ENCODE measurements at regions not wholly inside any gene's neighbourhood (a gene's known extent, or its start where the extent isn't known, plus 50 kb on each side); places are given as distances from the start of the nearest gene placed in this dataset.
"Not testable (repeated sequence)": the region's sequence is repeated elsewhere in the genome, so short reads cannot be mapped to it uniquely, and the experiment has no call there.

DNA sequence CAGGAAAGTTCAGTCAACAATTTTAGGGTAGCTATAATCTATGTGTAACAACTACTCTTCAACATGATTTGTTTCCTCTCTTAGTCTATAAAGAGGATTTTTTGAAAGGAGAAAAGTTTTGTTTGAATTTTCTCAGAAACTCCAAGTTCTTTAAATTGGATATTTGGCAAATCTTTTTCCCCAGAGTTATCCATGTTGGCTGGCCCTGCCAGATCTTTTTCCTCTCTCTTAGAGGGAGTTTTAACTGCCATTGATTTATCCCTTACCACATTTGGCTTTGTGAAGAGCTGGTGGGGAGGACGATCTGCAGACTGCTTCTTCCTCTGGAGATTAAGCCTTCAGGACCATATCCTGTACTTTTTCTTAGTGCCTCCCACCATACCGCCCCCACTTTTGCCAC, 64.9 kb upstream of the ROPN1 start:
- no peaks in the 10 kb centered on the region for H3K9me3 Mint-ChIP-seq (ENCODE audit: unreplicated experiment)
- no peaks in the 10 kb centered on the region for H3K4me1 Mint-ChIP-seq (ENCODE audit: unreplicated experiment)
- no peak overlapping the region for H3K4me3 Mint-ChIP-seq (ENCODE audit: unreplicated experiment)
- no peak for DNase-seq (ENCODE audit: extremely low spot score, unreplicated experiment)
- peaks cover 11% of the 10 kb centered on the region for H3K27me3 Mint-ChIP-seq (ENCODE audit: unreplicated experiment)
- no peaks in the 10 kb centered on the region for H3K36me3 Mint-ChIP-seq (ENCODE audit: unreplicated experiment)
- no peak for TF ChIP-seq CTCF (IDR thresholded peaks at IDR 0.05)
- H3K27ac Mint-ChIP-seq (ENCODE audit: unreplicated experiment): no peak overlapping the region

DNA sequence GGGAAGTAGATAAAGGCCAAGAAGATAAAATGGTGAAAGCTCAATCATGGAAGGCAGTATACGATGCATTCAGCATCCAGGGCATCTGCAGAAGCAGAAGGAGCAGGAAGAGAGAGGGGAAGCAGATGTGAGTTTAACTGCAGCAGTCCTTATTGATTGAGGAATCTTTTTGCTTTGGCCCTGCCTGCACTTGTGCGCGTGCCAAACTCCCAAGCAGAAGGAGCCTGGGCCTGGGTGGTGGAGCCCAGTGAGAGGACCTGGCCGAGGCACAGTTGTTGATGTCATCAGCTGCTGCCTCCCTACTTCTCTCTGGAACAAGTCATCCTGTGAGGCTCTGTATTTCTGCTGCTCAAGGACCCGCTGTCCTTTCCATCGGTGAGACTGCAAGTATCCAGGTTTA, 65.5 kb upstream of the ROPN1 start:
- Mint-ChIP-seq H3K4me1 (ENCODE audit: unreplicated experiment) (no peaks in the 10 kb centered on the region), H3K27me3 (ENCODE audit: unreplicated experiment) (peaks cover 11% of the 10 kb centered on the region), H3K36me3 (ENCODE audit: unreplicated experiment) (no peaks in the 10 kb centered on the region), H3K9me3 (ENCODE audit: unreplicated experiment) (no peaks in the 10 kb centered on the region), H3K4me3 (ENCODE audit: unreplicated experiment) (no peak overlapping the region), H3K27ac (ENCODE audit: unreplicated experiment) (no peak overlapping the region)
- DNase-seq (ENCODE audit: extremely low spot score, unreplicated experiment): no peak
- no peak for TF ChIP-seq CTCF (IDR thresholded peaks at IDR 0.05)

GRCh38 chr3:124059580-124059979, 67.7 kb upstream of the ROPN1 start:
- Mint-ChIP-seq H3K27ac (ENCODE audit: unreplicated experiment) (no peak overlapping the region), H3K27me3 (ENCODE audit: unreplicated experiment) (peaks cover 8% of the 10 kb centered on the region), H3K4me1 (ENCODE audit: unreplicated experiment) (no peaks in the 10 kb centered on the region), H3K36me3 (ENCODE audit: unreplicated experiment) (no peaks in the 10 kb centered on the region), H3K9me3 (ENCODE audit: unreplicated experiment) (no peaks in the 10 kb centered on the region), H3K4me3 (ENCODE audit: unreplicated experiment) (no peak overlapping the region)
- TF ChIP-seq CTCF (IDR thresholded peaks at IDR 0.05): no peak
- DNase-seq (ENCODE audit: extremely low spot score, unreplicated experiment): no peak

DNA sequence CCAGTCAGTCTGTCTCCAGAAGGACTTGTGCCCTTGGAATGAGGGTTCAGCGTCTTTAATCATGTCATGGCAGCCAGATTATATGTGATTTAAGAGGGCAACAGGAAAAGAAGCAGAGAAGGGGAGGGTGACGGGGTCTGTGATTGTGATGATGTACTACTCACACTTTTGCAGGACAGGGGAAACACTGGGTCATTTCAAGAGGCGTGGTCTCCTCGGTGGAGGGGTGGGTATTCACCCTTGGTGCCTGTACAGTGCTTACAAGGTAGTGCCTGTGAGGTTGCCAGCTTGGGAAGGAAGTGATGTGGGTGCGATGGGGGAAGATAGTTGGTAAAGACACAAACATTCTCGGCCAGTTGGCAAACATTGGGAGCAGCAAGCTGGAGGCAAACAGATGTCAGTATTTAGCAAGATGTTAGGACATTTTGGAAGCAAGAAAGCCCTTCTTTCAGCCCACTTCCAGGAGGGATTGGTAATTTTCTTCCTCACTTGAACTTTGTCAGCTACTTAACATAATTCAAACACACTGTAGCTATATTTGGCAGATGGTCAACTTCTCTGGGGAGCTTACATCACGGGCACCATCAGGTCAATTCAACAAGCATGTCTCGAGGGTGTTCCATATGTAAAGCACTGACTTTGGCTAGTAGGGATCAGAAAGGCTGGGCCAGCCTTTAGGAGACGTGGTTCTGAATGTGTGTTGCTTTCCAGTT, 71.4 kb upstream of the ROPN1 start:
- no peaks in the 10 kb centered on the region for H3K36me3 Mint-ChIP-seq (ENCODE audit: unreplicated experiment)
- no peak overlapping the region for H3K4me3 Mint-ChIP-seq (ENCODE audit: unreplicated experiment)
- TF ChIP-seq CTCF (IDR thresholded peaks at IDR 0.05): no peak
- DNase-seq (ENCODE audit: extremely low spot score, unreplicated experiment): no peak
- H3K4me1 Mint-ChIP-seq (ENCODE audit: unreplicated experiment): no peaks in the 10 kb centered on the region
- no peak overlapping the region for H3K27ac Mint-ChIP-seq (ENCODE audit: unreplicated experiment)
- H3K27me3 Mint-ChIP-seq (ENCODE audit: unreplicated experiment): peaks cover 3% of the 10 kb centered on the region
- H3K9me3 Mint-ChIP-seq (ENCODE audit: unreplicated experiment): no peaks in the 10 kb centered on the region

DNA sequence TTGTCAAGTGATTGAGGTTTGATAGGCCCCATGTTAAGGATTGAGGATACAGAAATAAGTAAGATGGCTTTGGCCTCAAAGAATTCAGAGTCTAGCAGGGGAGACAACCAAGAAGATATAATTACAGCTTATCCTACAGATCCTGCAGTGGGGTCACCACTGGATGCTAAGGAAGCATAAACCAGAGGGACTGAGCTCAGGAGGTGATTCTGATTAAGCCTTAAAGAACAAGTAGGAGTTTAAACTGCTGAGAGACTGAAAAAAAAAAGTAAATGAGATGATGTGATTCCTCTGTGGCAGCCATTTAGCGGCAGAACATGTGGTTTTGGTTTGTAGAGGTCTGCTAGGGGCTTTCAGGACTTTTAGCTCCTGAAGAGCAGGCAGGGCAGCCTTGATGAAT, 72.1 kb upstream of the ROPN1 start:
- Mint-ChIP-seq H3K4me1 (ENCODE audit: unreplicated experiment) (no peaks in the 10 kb centered on the region), H3K27me3 (ENCODE audit: unreplicated experiment) (no peaks in the 10 kb centered on the region), H3K9me3 (ENCODE audit: unreplicated experiment) (no peaks in the 10 kb centered on the region), H3K27ac (ENCODE audit: unreplicated experiment) (no peak overlapping the region), H3K36me3 (ENCODE audit: unreplicated experiment) (no peaks in the 10 kb centered on the region), H3K4me3 (ENCODE audit: unreplicated experiment) (no peak overlapping the region)
- no peak for TF ChIP-seq CTCF (IDR thresholded peaks at IDR 0.05)
- DNase-seq (ENCODE audit: extremely low spot score, unreplicated experiment): no peak

DNA sequence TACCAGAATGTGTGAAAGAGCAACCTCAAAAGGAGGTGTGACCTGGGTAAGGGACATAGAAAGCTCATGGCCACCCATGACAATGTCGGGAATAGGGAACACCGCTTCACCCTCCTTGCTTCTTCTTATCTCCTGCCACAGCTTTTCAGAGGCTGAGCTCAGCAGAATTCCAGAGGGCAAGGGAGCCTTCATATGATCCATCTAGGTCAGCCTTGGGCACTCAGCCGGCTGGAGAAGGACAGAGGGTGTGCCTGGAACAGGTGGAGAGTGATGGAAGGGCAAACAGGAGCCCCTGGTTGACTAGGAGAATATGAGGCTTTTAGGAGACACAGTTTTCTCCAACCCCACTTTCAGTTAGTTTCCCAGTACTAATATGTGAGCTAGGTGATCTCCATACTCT, 74.6 kb upstream of the ROPN1 start:
- H3K9me3 Mint-ChIP-seq (ENCODE audit: unreplicated experiment); H3K36me3 Mint-ChIP-seq (ENCODE audit: unreplicated experiment); H3K4me1 Mint-ChIP-seq (ENCODE audit: unreplicated experiment); DNase-seq (ENCODE audit: extremely low spot score, unreplicated experiment); H3K27me3 Mint-ChIP-seq (ENCODE audit: unreplicated experiment); H3K4me3 Mint-ChIP-seq (ENCODE audit: unreplicated experiment); H3K27ac Mint-ChIP-seq (ENCODE audit: unreplicated experiment): not testable (repeated sequence)

GRCh38 chr3:124069706-124070105, 77.8 kb upstream of the ROPN1 start:
- not testable (repeated sequence) for H3K27me3 Mint-ChIP-seq (ENCODE audit: unreplicated experiment); H3K27ac Mint-ChIP-seq (ENCODE audit: unreplicated experiment); H3K9me3 Mint-ChIP-seq (ENCODE audit: unreplicated experiment); DNase-seq (ENCODE audit: extremely low spot score, unreplicated experiment); H3K4me3 Mint-ChIP-seq (ENCODE audit: unreplicated experiment); H3K36me3 Mint-ChIP-seq (ENCODE audit: unreplicated experiment); H3K4me1 Mint-ChIP-seq (ENCODE audit: unreplicated experiment)

DNA sequence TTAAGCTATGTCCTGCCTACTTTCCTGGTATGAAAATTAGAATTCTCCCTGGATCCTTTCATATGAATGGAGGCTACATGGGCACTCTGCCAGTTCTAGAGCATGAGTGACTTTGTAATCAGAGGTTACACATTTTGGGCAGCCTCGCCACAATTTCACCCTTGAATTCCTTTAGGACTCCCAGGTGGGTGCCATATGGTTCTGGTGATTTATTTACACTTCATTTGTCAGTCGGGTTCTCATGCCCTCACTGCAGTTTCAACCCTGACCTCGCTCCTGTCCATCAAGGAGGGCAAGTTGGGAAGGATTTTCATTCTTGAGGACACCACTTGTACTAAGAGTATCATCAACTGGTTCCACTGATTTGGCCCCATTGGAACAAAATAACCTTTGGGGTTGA, 83.2 kb upstream of the ROPN1 start:
- H3K9me3 Mint-ChIP-seq (ENCODE audit: unreplicated experiment); H3K36me3 Mint-ChIP-seq (ENCODE audit: unreplicated experiment); H3K4me1 Mint-ChIP-seq (ENCODE audit: unreplicated experiment); H3K4me3 Mint-ChIP-seq (ENCODE audit: unreplicated experiment); H3K27me3 Mint-ChIP-seq (ENCODE audit: unreplicated experiment); H3K27ac Mint-ChIP-seq (ENCODE audit: unreplicated experiment); DNase-seq (ENCODE audit: extremely low spot score, unreplicated experiment): not testable (repeated sequence)

Measured in osteocyte (in vitro differentiated cells).